ENCODE measurements at regions not wholly inside any gene's neighbourhood (a gene's known extent, or its start where the extent isn't known, plus 50 kb on each side); places are given as distances from the start of the nearest gene placed in this dataset.

- DNase-seq (ENCODE audit: low read depth): no peak
Measured at GRCh38 chr10:44326474-44327030, 58.3 kb downstream of the CXCL12 start.

GRCh38 chr10:44325596-44326307 lies 59.1 kb downstream of the CXCL12 start:
- DNase-seq (ENCODE audit: low read depth): no peak

GRCh38 chr10:44325157-44325556 lies 59.7 kb downstream of the CXCL12 start:
- no peak for DNase-seq (ENCODE audit: low read depth)

- no peak for DNase-seq (ENCODE audit: low read depth)
Measured at GRCh38 chr10:44323838-44324237, 61.1 kb downstream of the CXCL12 start.

GRCh38 chr10:44322137-44322536 lies 62.8 kb downstream of the CXCL12 start:
- DNase-seq (ENCODE audit: low read depth): no peak

- no peak for DNase-seq (ENCODE audit: low read depth)
Measured at GRCh38 chr10:44320756-44321155, 64.1 kb downstream of the CXCL12 start.

- no peak for DNase-seq (ENCODE audit: low read depth)
Measured at GRCh38 chr10:44317856-44318255, 67.0 kb downstream of the CXCL12 start.

GRCh38 chr10:44316922-44317215 lies 68.0 kb downstream of the CXCL12 start:
- no peak for DNase-seq (ENCODE audit: low read depth)

- DNase-seq (ENCODE audit: low read depth): no peak
Measured at GRCh38 chr10:44316187-44316921, 68.5 kb downstream of the CXCL12 start.

GRCh38 chr10:44314802-44315460 lies 70.0 kb downstream of the CXCL12 start:
- DNase-seq (ENCODE audit: low read depth): no peak

GRCh38 chr10:44313761-44314165 lies 71.1 kb downstream of the CXCL12 start:
- no peak for DNase-seq (ENCODE audit: low read depth)

- no peak for DNase-seq (ENCODE audit: low read depth)
Measured at GRCh38 chr10:44312401-44312800, 72.5 kb downstream of the CXCL12 start.

GRCh38 chr10:44311563-44312051 lies 73.3 kb downstream of the CXCL12 start:
- no peak for DNase-seq (ENCODE audit: low read depth)

- peak; percentile 65 for DNase-seq (ENCODE audit: low read depth)
Measured at GRCh38 chr10:44310762-44311562, 73.9 kb downstream of the CXCL12 start.

GRCh38 chr10:44309939-44310761 lies 74.7 kb downstream of the CXCL12 start:
- DNase-seq (ENCODE audit: low read depth): no peak

- no peak for DNase-seq (ENCODE audit: low read depth)
Measured at GRCh38 chr10:44309361-44309760, 75.5 kb downstream of the CXCL12 start.

- no peak for DNase-seq (ENCODE audit: low read depth)
Measured at GRCh38 chr10:44308935-44309334, 76.0 kb downstream of the CXCL12 start.

GRCh38 chr10:44307691-44308090 lies 77.2 kb downstream of the CXCL12 start:
- no peak for DNase-seq (ENCODE audit: low read depth)

- DNase-seq (ENCODE audit: low read depth): no peak
Measured at GRCh38 chr10:44306762-44307161, 78.1 kb downstream of the CXCL12 start.

- peak; percentile 13 for DNase-seq (ENCODE audit: low read depth)
Measured at GRCh38 chr10:44306147-44306710, 78.7 kb downstream of the CXCL12 start.
